CD4-positive, CD25-positive, alpha-beta regulatory T cell (primary cell): ENCODE measurements at regions not wholly inside any gene's neighbourhood (a gene's known extent, or its start where the extent isn't known, plus 50 kb on each side); places are given as distances from the start of the nearest gene placed in this dataset.

Experiments used
- ATAC-seq, 2 donors: fragments of 150-1000 bp; cut with Tn5 transposase; one replicate each; pipeline ENCODE4 v1.10.0; 2021; ENCODE audit warnings: low read depth in 2 of 2, moderate number of reproducible peaks in 2 of 2, moderate library complexity in 1 of 2
- DNase-seq, 3 donors: peaks; one replicate each; pipeline versions ENCODE4 v3.0.0 to v3.0.0-alpha.2; 2012 to 2022; ENCODE audit warnings: mixed read lengths in 1 of 3
- H3K27ac ChIP-seq: one replicate; pipeline ENCODE4 v1.7.0; 2013; ENCODE audit warnings: mild to moderate bottlenecking, low read length; ENCODE audit not compliant: insufficient read depth, poor library complexity, severe bottlenecking
- H3K27me3 ChIP-seq: one replicate; pipeline ENCODE4 v1.7.0; 2013; ENCODE audit warnings: low read length; ENCODE audit not compliant: control insufficient read depth, insufficient read depth
- H3K36me3 ChIP-seq: one replicate; pipeline ENCODE4 v1.7.0; 2013; ENCODE audit warnings: mild to moderate bottlenecking, low read length, moderate library complexity; ENCODE audit not compliant: control insufficient read depth, insufficient read depth
- H3K4me1 ChIP-seq: 2 replicates; pipeline ENCODE4 v1.7.0; 2013; ENCODE audit warnings: mild to moderate bottlenecking, low read length; ENCODE audit not compliant: insufficient read depth, control insufficient read depth, poor library complexity, severe bottlenecking
- H3K4me3 ChIP-seq: one replicate; pipeline ENCODE4 v1.7.0; 2013; ENCODE audit warnings: low read depth, mild to moderate bottlenecking, low read length, moderate library complexity
- H3K9me3 ChIP-seq, 2 experiments: 1 replicate in 1 of 2; 2 replicates in 1 of 2; pipeline ENCODE4 v1.7.0; 2013; ENCODE audit warnings: low read length in 2 of 2, mild to moderate bottlenecking in 1 of 2, moderate library complexity in 1 of 2; ENCODE audit not compliant: control insufficient read depth in 2 of 2
- H3K27ac Mint-ChIP-seq, 3 donors: one replicate each; pipeline ENCODE4 v1.8.0; 2020 to 2022; ENCODE audit warnings: mild to moderate bottlenecking in 3 of 3, mixed read lengths in 3 of 3, moderate library complexity in 2 of 3
- H3K27me3 Mint-ChIP-seq: one replicate; pipeline ENCODE4 v1.8.0; 2022; ENCODE audit warnings: mild to moderate bottlenecking, mixed read lengths
- H3K36me3 Mint-ChIP-seq: one replicate; pipeline ENCODE4 v1.8.0; 2020; ENCODE audit warnings: mixed read lengths
- H3K4me1 Mint-ChIP-seq, 4 donors: one replicate each; pipeline ENCODE4 v1.8.0; 2020 to 2022; ENCODE audit warnings: mixed read lengths in 4 of 4, mild to moderate bottlenecking in 1 of 4
- H3K4me3 Mint-ChIP-seq, 4 donors: one replicate each; pipeline ENCODE4 v1.8.0; 2020 to 2022; ENCODE audit warnings: mild to moderate bottlenecking in 4 of 4, mixed read lengths in 4 of 4, moderate library complexity in 3 of 4
- H3K9me3 Mint-ChIP-seq, 7 donors: one replicate each; pipeline ENCODE4 v1.8.0; 2020 to 2022; ENCODE audit warnings: mixed read lengths in 7 of 7, mild to moderate bottlenecking in 3 of 7, moderate library complexity in 2 of 7

GRCh38 chr10:30127120-30127541 lies 67.7 kb upstream of the JCAD start:
- Mint-ChIP-seq H3K4me3 (peak overlapping the region in 1 of 4 donors; percentile 1), H3K27ac (no peak overlapping the region), H3K27me3 (peaks cover 5% of the 10 kb centered on the region), H3K4me1 (no peaks in the 10 kb centered on the region), H3K36me3 (no peaks in the 10 kb centered on the region), H3K9me3 (no peaks in the 10 kb centered on the region)
- ATAC-seq (no peak), DNase-seq (no peak)
- H3K4me1 ChIP-seq = no peaks in the 10 kb centered on the region
- no peaks in the 10 kb centered on the region for H3K36me3 ChIP-seq
- no peaks in the 10 kb centered on the region for H3K9me3 ChIP-seq
- H3K4me3 ChIP-seq = no peak overlapping the region
- H3K27ac ChIP-seq = no peak overlapping the region
- no peaks in the 10 kb centered on the region for H3K27me3 ChIP-seq

GRCh38 chr10:30125496-30125895 lies 66.1 kb upstream of the JCAD start:
- Histone ChIP-seq H3K27me3 (no peaks in the 10 kb centered on the region), H3K4me1 (no peaks in the 10 kb centered on the region), H3K9me3 (no peaks in the 10 kb centered on the region), H3K27ac (no peak overlapping the region), H3K36me3 (no peaks in the 10 kb centered on the region), H3K4me3 (no peak overlapping the region)
- Mint-ChIP-seq H3K9me3 (peaks cover 0 to 7% (median 0%) of the 10 kb centered on the region in 7 donors), H3K27ac (no peak overlapping the region), H3K27me3 (peaks cover 5% of the 10 kb centered on the region), H3K36me3 (no peaks in the 10 kb centered on the region), H3K4me3 (no peak overlapping the region), H3K4me1 (no peaks in the 10 kb centered on the region)
- DNase-seq = no peak
- ATAC-seq = no peak

- Histone ChIP-seq H3K9me3 (no peaks in the 10 kb centered on the region), H3K4me1 (no peaks in the 10 kb centered on the region), H3K36me3 (no peaks in the 10 kb centered on the region), H3K4me3 (no peak overlapping the region), H3K27me3 (no peaks in the 10 kb centered on the region), H3K27ac (no peak overlapping the region)
- H3K9me3 Mint-ChIP-seq = peaks cover 0 to 7% (median 0%) of the 10 kb centered on the region in 7 donors
- H3K27me3 Mint-ChIP-seq = peaks cover 5% of the 10 kb centered on the region
- H3K27ac Mint-ChIP-seq = no peak overlapping the region
- ATAC-seq (no peak), DNase-seq (no peak)
- H3K4me1 Mint-ChIP-seq = no peaks in the 10 kb centered on the region
- no peak overlapping the region for H3K4me3 Mint-ChIP-seq
- no peaks in the 10 kb centered on the region for H3K36me3 Mint-ChIP-seq
Measured at GRCh38 chr10:30124704-30125103, 65.3 kb upstream of the JCAD start.

GRCh38 chr10:30121401-30121800 lies 62.0 kb upstream of the JCAD start:
- no peaks in the 10 kb centered on the region for H3K27me3 ChIP-seq
- H3K27ac ChIP-seq = no peak overlapping the region
- H3K36me3 ChIP-seq = no peaks in the 10 kb centered on the region
- no peaks in the 10 kb centered on the region for H3K4me1 ChIP-seq
- Mint-ChIP-seq H3K9me3 (peaks cover 0 to 7% (median 0%) of the 10 kb centered on the region in 7 donors), H3K27me3 (peaks cover 12% of the 10 kb centered on the region), H3K4me1 (no peaks in the 10 kb centered on the region), H3K27ac (no peak overlapping the region), H3K4me3 (no peak overlapping the region), H3K36me3 (no peaks in the 10 kb centered on the region)
- no peaks in the 10 kb centered on the region for H3K9me3 ChIP-seq
- DNase-seq (no peak), ATAC-seq (no peak)
- no peak overlapping the region for H3K4me3 ChIP-seq

- no peak for ATAC-seq
- no peaks in the 10 kb centered on the region for H3K4me1 Mint-ChIP-seq
- no peak overlapping the region for H3K4me3 Mint-ChIP-seq
Measured at GRCh38 chr10:30118590-30118989, 59.2 kb upstream of the JCAD start.

GRCh38 chr10:30117812-30118501 lies 58.6 kb upstream of the JCAD start:
- no peak overlapping the region for H3K4me3 ChIP-seq
- H3K9me3 ChIP-seq = no peaks in the 10 kb centered on the region
- H3K4me1 ChIP-seq = no peaks in the 10 kb centered on the region
- no peak for DNase-seq
- Mint-ChIP-seq H3K4me1 (no peaks in the 10 kb centered on the region), H3K27ac (no peak overlapping the region), H3K27me3 (peaks cover 18% of the 10 kb centered on the region), H3K36me3 (no peaks in the 10 kb centered on the region), H3K9me3 (peaks cover 0 to 7% (median 0%) of the 10 kb centered on the region in 7 donors), H3K4me3 (no peak overlapping the region)
- no peak for ATAC-seq
- no peaks in the 10 kb centered on the region for H3K36me3 ChIP-seq
- peaks cover 3% of the 10 kb centered on the region for H3K27me3 ChIP-seq
- H3K27ac ChIP-seq = no peak overlapping the region

More at GRCh38 chr10:30118590-30118989, 59.2 kb upstream of the JCAD start:
- H3K27me3 ChIP-seq = peaks cover 3% of the 10 kb centered on the region
- H3K9me3 ChIP-seq = no peaks in the 10 kb centered on the region
- Mint-ChIP-seq H3K27me3 (peaks cover 17% of the 10 kb centered on the region), H3K36me3 (no peaks in the 10 kb centered on the region), H3K27ac (no peak overlapping the region), H3K9me3 (peaks cover 0 to 7% (median 0%) of the 10 kb centered on the region in 7 donors)
- H3K4me3 ChIP-seq = no peak overlapping the region
- H3K27ac ChIP-seq = no peak overlapping the region
- DNase-seq = no peak
- no peaks in the 10 kb centered on the region for H3K36me3 ChIP-seq
- H3K4me1 ChIP-seq = no peaks in the 10 kb centered on the region

GRCh38 chr10:30116041-30116491 lies 56.7 kb upstream of the JCAD start:
- no peak for ATAC-seq
- H3K4me3 Mint-ChIP-seq = peak overlapping the region in 1 of 4 donors; percentile 33
- H3K27ac ChIP-seq = no peak overlapping the region
- H3K4me1 Mint-ChIP-seq = no peaks in the 10 kb centered on the region
- H3K36me3 ChIP-seq = no peaks in the 10 kb centered on the region
- H3K27me3 ChIP-seq = peaks cover 3% of the 10 kb centered on the region
- H3K36me3 Mint-ChIP-seq = no peaks in the 10 kb centered on the region
- H3K4me3 ChIP-seq = no peak overlapping the region
- no peak overlapping the region for H3K27ac Mint-ChIP-seq
- H3K4me1 ChIP-seq = no peaks in the 10 kb centered on the region
- H3K27me3 Mint-ChIP-seq = peaks cover 18% of the 10 kb centered on the region
- no peak for DNase-seq
- peaks cover 0 to 2% (median 0%) of the 10 kb centered on the region in 7 donors for H3K9me3 Mint-ChIP-seq
- no peaks in the 10 kb centered on the region for H3K9me3 ChIP-seq

- Histone ChIP-seq H3K4me1 (no peaks in the 10 kb centered on the region), H3K27ac (no peak overlapping the region), H3K9me3 (no peaks in the 10 kb centered on the region), H3K4me3 (no peak overlapping the region), H3K36me3 (no peaks in the 10 kb centered on the region), H3K27me3 (peaks cover 3% of the 10 kb centered on the region)
- Mint-ChIP-seq H3K4me3 (no peak overlapping the region), H3K36me3 (no peaks in the 10 kb centered on the region), H3K4me1 (no peaks in the 10 kb centered on the region), H3K27me3 (peaks cover 18% of the 10 kb centered on the region), H3K9me3 (peaks cover 0 to 2% (median 0%) of the 10 kb centered on the region in 7 donors), H3K27ac (no peak overlapping the region)
- no peak for DNase-seq
- no peak for ATAC-seq
Measured at GRCh38 chr10:30115626-30115940, 56.2 kb upstream of the JCAD start.
